ENCODE measurements at regions not wholly inside any gene's neighbourhood (a gene's known extent, or its start where the extent isn't known, plus 50 kb on each side); places are given as distances from the start of the nearest gene placed in this dataset.

GRCh38 chr16:63461248-63461841 is 1425.1 kb upstream of the CDH8 start:
- H3K27me3 Mint-ChIP-seq (ENCODE audit: unreplicated experiment) = peaks cover 7% of the 10 kb centered on the region
- no peaks in the 10 kb centered on the region for H3K36me3 Mint-ChIP-seq (ENCODE audit: unreplicated experiment)
- no peaks in the 10 kb centered on the region for H3K4me1 Mint-ChIP-seq (ENCODE audit: unreplicated experiment)
- TF ChIP-seq, protein P1, sequence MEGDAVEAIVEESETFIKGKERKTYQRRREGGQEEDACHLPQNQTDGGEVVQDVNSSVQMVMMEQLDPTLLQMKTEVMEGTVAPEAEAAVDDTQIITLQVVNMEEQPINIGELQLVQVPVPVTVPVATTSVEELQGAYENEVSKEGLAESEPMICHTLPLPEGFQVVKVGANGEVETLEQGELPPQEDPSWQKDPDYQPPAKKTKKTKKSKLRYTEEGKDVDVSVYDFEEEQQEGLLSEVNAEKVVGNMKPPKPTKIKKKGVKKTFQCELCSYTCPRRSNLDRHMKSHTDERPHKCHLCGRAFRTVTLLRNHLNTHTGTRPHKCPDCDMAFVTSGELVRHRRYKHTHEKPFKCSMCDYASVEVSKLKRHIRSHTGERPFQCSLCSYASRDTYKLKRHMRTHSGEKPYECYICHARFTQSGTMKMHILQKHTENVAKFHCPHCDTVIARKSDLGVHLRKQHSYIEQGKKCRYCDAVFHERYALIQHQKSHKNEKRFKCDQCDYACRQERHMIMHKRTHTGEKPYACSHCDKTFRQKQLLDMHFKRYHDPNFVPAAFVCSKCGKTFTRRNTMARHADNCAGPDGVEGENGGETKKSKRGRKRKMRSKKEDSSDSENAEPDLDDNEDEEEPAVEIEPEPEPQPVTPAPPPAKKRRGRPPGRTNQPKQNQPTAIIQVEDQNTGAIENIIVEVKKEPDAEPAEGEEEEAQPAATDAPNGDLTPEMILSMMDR (IDR thresholded peaks at IDR 0.05) = peak; percentile 70
- no peak for DNase-seq (ENCODE audit: extremely low spot score, unreplicated experiment)
- no peak overlapping the region for H3K27ac Mint-ChIP-seq (ENCODE audit: unreplicated experiment)
- H3K9me3 Mint-ChIP-seq (ENCODE audit: unreplicated experiment) = no peaks in the 10 kb centered on the region
- H3K4me3 Mint-ChIP-seq (ENCODE audit: unreplicated experiment) = no peak overlapping the region

DNA sequence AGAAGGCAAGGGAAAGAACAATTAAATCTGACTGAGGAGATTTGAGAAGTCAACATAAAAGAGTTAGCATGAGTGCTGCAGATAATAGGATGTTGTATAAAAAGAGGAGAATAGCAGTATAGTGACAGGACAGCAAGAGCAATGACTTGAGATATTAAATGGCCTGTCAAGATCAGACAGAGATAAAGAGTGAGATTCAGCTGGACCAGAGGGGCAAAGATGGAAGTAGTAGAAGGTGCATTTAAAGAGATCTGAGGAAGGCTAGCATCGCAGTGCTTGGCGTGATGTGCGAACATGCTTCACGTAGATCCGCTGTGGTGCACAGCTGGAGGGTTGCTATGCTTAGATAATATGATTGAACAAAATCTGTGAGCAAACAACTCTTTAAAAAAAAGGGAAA is 1422.6 kb upstream of the CDH8 start:
- Mint-ChIP-seq H3K36me3 (ENCODE audit: unreplicated experiment) (no peaks in the 10 kb centered on the region), H3K27ac (ENCODE audit: unreplicated experiment) (no peak overlapping the region), H3K4me1 (ENCODE audit: unreplicated experiment) (no peaks in the 10 kb centered on the region), H3K4me3 (ENCODE audit: unreplicated experiment) (no peak overlapping the region), H3K9me3 (ENCODE audit: unreplicated experiment) (no peaks in the 10 kb centered on the region), H3K27me3 (ENCODE audit: unreplicated experiment) (peaks cover 13% of the 10 kb centered on the region)
- TF ChIP-seq, protein P1 (IDR thresholded peaks at IDR 0.05) = no peak
- DNase-seq (ENCODE audit: extremely low spot score, unreplicated experiment) = no peak

- TF ChIP-seq, protein P1 (IDR thresholded peaks at IDR 0.05) = no peak
- no peak overlapping the region for H3K4me3 Mint-ChIP-seq (ENCODE audit: unreplicated experiment)
Measured at GRCh38 chr16:63457869-63458268, 1421.6 kb upstream of the CDH8 start.

GRCh38 chr16:63453261-63453660 is 1417.0 kb upstream of the CDH8 start:
- H3K27ac Mint-ChIP-seq (ENCODE audit: unreplicated experiment) = no peak overlapping the region
- H3K4me3 Mint-ChIP-seq (ENCODE audit: unreplicated experiment) = no peak overlapping the region
- H3K27me3 Mint-ChIP-seq (ENCODE audit: unreplicated experiment) = peaks cover 7% of the 10 kb centered on the region
- no peaks in the 10 kb centered on the region for H3K4me1 Mint-ChIP-seq (ENCODE audit: unreplicated experiment)
- TF ChIP-seq, protein P1 (IDR thresholded peaks at IDR 0.05) = no peak
- no peaks in the 10 kb centered on the region for H3K36me3 Mint-ChIP-seq (ENCODE audit: unreplicated experiment)
- H3K9me3 Mint-ChIP-seq (ENCODE audit: unreplicated experiment) = no peaks in the 10 kb centered on the region
- DNase-seq (ENCODE audit: extremely low spot score, unreplicated experiment) = no peak

More at GRCh38 chr16:63457869-63458268, 1421.6 kb upstream of the CDH8 start:
- Mint-ChIP-seq H3K4me1 (ENCODE audit: unreplicated experiment) (no peaks in the 10 kb centered on the region), H3K27ac (ENCODE audit: unreplicated experiment) (no peak overlapping the region), H3K36me3 (ENCODE audit: unreplicated experiment) (no peaks in the 10 kb centered on the region), H3K9me3 (ENCODE audit: unreplicated experiment) (no peaks in the 10 kb centered on the region), H3K27me3 (ENCODE audit: unreplicated experiment) (peaks cover 11% of the 10 kb centered on the region)
- DNase-seq (ENCODE audit: extremely low spot score, unreplicated experiment) = no peak

DNA sequence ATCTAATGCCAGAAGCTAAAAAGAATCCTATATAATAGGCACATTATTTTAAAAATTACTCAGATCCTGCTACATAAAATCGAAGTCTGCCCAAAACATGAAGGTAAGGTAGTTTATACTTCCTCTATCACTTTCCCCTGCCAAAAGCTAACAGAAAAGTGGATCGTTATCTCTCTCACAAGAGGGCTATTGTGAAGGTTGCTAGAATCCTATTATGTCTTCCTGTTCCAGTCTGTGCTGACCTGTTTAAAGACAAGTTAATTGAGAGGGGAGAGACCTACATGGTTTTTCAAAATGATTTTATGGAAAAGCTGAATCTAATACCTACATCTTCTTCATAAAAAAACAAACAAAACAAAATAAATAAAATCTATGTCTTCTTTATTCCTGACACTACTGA is 1410.9 kb upstream of the CDH8 start:
- TF ChIP-seq, protein P1 (IDR thresholded peaks at IDR 0.05) = no peak
- no peak for DNase-seq (ENCODE audit: extremely low spot score, unreplicated experiment)
- Mint-ChIP-seq H3K27me3 (ENCODE audit: unreplicated experiment) (no peaks in the 10 kb centered on the region), H3K27ac (ENCODE audit: unreplicated experiment) (no peak overlapping the region), H3K9me3 (ENCODE audit: unreplicated experiment) (no peaks in the 10 kb centered on the region), H3K36me3 (ENCODE audit: unreplicated experiment) (no peaks in the 10 kb centered on the region), H3K4me1 (ENCODE audit: unreplicated experiment) (no peaks in the 10 kb centered on the region), H3K4me3 (ENCODE audit: unreplicated experiment) (no peak overlapping the region)
